ENCODE measurements at regions not wholly inside any gene's neighbourhood (a gene's known extent, or its start where the extent isn't known, plus 50 kb on each side); places are given as distances from the start of the nearest gene placed in this dataset.

- peaks cover 8% of the 10 kb centered on the region for H3K4me1 Mint-ChIP-seq
- H3K36me3 ChIP-seq (ENCODE audit: control insufficient read depth, insufficient read depth, low read length) = no peaks in the 10 kb centered on the region
- H3K4me3 ChIP-seq (ENCODE audit: low read length) = no peak overlapping the region
- H3K27ac Mint-ChIP-seq = no peak overlapping the region
- H3K4me1 ChIP-seq (ENCODE audit: control insufficient read depth, insufficient read depth, low read length) = no peaks in the 10 kb centered on the region
- TF ChIP-seq CTCF (conservative IDR thresholded peaks at IDR 0.05) = no peak
- H3K27ac ChIP-seq (ENCODE audit: low read depth, low read length) = no peak overlapping the region
- no peaks in the 10 kb centered on the region for H3K9me3 Mint-ChIP-seq
- 77 to 92% methylated on average over 3 of the region's 3 CpGs for WGBS, 2 experiments (ENCODE audit: insufficient coverage in 1 of 2, insufficient read length in 1 of 2)
- H3K27me3 Mint-ChIP-seq (ENCODE audit: insufficient read depth) = no peaks in the 10 kb centered on the region
- H3K4me3 Mint-ChIP-seq = no peak overlapping the region
- H3K36me3 Mint-ChIP-seq (ENCODE audit: low read depth) = peaks cover 9% of the 10 kb centered on the region
- H3K27me3 ChIP-seq (ENCODE audit: control insufficient read depth, insufficient read depth, low read length, poor library complexity, severe bottlenecking) = no peaks in the 10 kb centered on the region
- H3K9ac ChIP-seq (ENCODE audit: extremely low read depth, low read length, poor library complexity, severe bottlenecking) = no peak overlapping the region
- H3K9me3 ChIP-seq (ENCODE audit: control insufficient read depth, low read length) = no peaks in the 10 kb centered on the region
- no peak for DNase-seq
Measured at GRCh38 chr18:23391156-23391555, 61.9 kb upstream of the RIOK3 start.

- no peak overlapping the region for H3K27ac Mint-ChIP-seq
- peaks cover 8% of the 10 kb centered on the region for H3K36me3 Mint-ChIP-seq (ENCODE audit: low read depth)
- TF ChIP-seq CTCF (conservative IDR thresholded peaks at IDR 0.05) = no peak
Measured at GRCh38 chr18:23397907-23398306, 55.2 kb upstream of the RIOK3 start.

GRCh38 chr18:23398401-23398800 is 54.7 kb upstream of the RIOK3 start:
- 94 to 100% methylated on average over 1 to 4 of the region's 4 CpGs for WGBS, 2 experiments (ENCODE audit: insufficient coverage in 1 of 2, insufficient read length in 1 of 2)
- Mint-ChIP-seq H3K4me3 (no peak overlapping the region), H3K9me3 (no peaks in the 10 kb centered on the region), H3K27me3 (ENCODE audit: insufficient read depth) (no peaks in the 10 kb centered on the region), H3K4me1 (peaks cover 23% of the 10 kb centered on the region), H3K36me3 (ENCODE audit: low read depth) (peaks cover 9% of the 10 kb centered on the region), H3K27ac (no peak overlapping the region)
- no peak overlapping the region for H3K9ac ChIP-seq (ENCODE audit: extremely low read depth, low read length, poor library complexity, severe bottlenecking)
- no peaks in the 10 kb centered on the region for H3K27me3 ChIP-seq (ENCODE audit: control insufficient read depth, insufficient read depth, low read length, poor library complexity, severe bottlenecking)
- H3K36me3 ChIP-seq (ENCODE audit: control insufficient read depth, insufficient read depth, low read length) = no peaks in the 10 kb centered on the region
- H3K4me1 ChIP-seq (ENCODE audit: control insufficient read depth, insufficient read depth, low read length) = no peaks in the 10 kb centered on the region
- no peak overlapping the region for H3K4me3 ChIP-seq (ENCODE audit: low read length)
- TF ChIP-seq CTCF (conservative IDR thresholded peaks at IDR 0.05) = no peak
- no peak overlapping the region for H3K27ac ChIP-seq (ENCODE audit: low read depth, low read length)
- no peaks in the 10 kb centered on the region for H3K9me3 ChIP-seq (ENCODE audit: control insufficient read depth, low read length)
- DNase-seq = no peak

More at GRCh38 chr18:23397907-23398306, 55.2 kb upstream of the RIOK3 start:
- peaks cover 23% of the 10 kb centered on the region for H3K4me1 Mint-ChIP-seq
- H3K36me3 ChIP-seq (ENCODE audit: control insufficient read depth, insufficient read depth, low read length) = no peaks in the 10 kb centered on the region
- H3K4me3 Mint-ChIP-seq = no peak overlapping the region
- H3K27me3 ChIP-seq (ENCODE audit: control insufficient read depth, insufficient read depth, low read length, poor library complexity, severe bottlenecking) = no peaks in the 10 kb centered on the region
- no peak overlapping the region for H3K9ac ChIP-seq (ENCODE audit: extremely low read depth, low read length, poor library complexity, severe bottlenecking)
- DNase-seq = no peak
- no peaks in the 10 kb centered on the region for H3K27me3 Mint-ChIP-seq (ENCODE audit: insufficient read depth)
- H3K27ac ChIP-seq (ENCODE audit: low read depth, low read length) = no peak overlapping the region
- H3K9me3 Mint-ChIP-seq = no peaks in the 10 kb centered on the region
- no peak overlapping the region for H3K4me3 ChIP-seq (ENCODE audit: low read length)
- 80 to 100% methylated on average over 1 to 3 of the region's 3 CpGs for WGBS, 2 experiments (ENCODE audit: insufficient coverage in 1 of 2, insufficient read length in 1 of 2)
- H3K9me3 ChIP-seq (ENCODE audit: control insufficient read depth, low read length) = no peaks in the 10 kb centered on the region
- no peaks in the 10 kb centered on the region for H3K4me1 ChIP-seq (ENCODE audit: control insufficient read depth, insufficient read depth, low read length)
